ENCODE measurements at regions not wholly inside any gene's neighbourhood (a gene's known extent, or its start where the extent isn't known, plus 50 kb on each side); places are given as distances from the start of the nearest gene placed in this dataset.
"Not testable (repeated sequence)": the region's sequence is repeated elsewhere in the genome, so short reads cannot be mapped to it uniquely, and the experiment has no call there.

DNA sequence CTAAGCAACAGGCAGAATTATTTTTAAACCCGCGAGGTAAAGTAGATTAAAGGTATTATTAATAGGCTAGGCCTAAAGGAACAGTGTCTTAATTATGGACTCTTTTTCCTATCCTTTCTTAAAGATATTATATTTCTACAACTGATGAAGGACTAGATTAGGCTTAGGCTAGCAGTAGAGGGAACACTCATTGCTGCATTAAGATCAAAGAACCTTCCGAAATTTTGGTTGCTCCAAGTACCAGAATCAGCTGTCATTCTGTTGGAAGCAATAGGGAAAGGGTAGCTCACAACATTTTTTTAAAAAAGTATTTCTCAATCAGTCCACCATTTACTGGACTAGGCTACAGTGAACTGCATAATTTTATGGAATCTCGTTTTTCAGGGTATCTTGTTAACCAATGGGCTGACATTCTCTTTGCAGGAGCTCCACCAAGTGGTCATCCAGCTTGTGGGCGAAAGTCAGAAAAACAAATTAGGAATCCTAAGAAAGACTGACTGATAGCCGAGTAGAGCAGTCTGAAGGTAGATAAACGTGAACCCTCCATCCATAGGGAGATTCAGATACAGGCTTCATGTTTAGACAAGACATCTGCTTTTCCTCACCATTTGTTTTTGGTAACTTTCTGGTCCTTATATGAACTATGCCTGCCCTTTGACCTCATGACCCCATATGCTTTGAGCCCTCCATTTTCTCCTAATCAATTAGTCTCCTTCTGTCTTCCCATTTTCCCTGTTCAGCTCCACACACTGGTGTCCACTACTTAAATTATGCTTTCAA lies 103.6 kb upstream of the CHD1 start:
- ATAC-seq (peak; percentile 8), DNase-seq (ENCODE audit: low spot score in 2 of 2) (no peak)
- H3K27ac Mint-ChIP-seq, result peak overlapping the region; percentile 89
- H3K4me3 Mint-ChIP-seq, result peak overlapping the region; percentile 66
- no peaks in the 10 kb centered on the region for H3K36me3 Mint-ChIP-seq
- peaks cover 47% of the 10 kb centered on the region for H3K4me1 Mint-ChIP-seq
- H3K9me3 Mint-ChIP-seq, result no peaks in the 10 kb centered on the region

- H3K4me1 Mint-ChIP-seq, result peaks cover 50% of the 10 kb centered on the region
- ATAC-seq (no peak), DNase-seq (ENCODE audit: low spot score in 2 of 2) (no peak)
- H3K9me3 Mint-ChIP-seq, result no peaks in the 10 kb centered on the region
- no peak overlapping the region for H3K4me3 Mint-ChIP-seq
- no peak overlapping the region for H3K27ac Mint-ChIP-seq
- no peaks in the 10 kb centered on the region for H3K36me3 Mint-ChIP-seq
Observed at GRCh38 chr5:99030906-99031440, 102.2 kb upstream of the CHD1 start.

- DNase-seq (ENCODE audit: low spot score in 2 of 2) (no peak), ATAC-seq (no peak)
- Mint-ChIP-seq H3K9me3 (no peaks in the 10 kb centered on the region), H3K27ac (no peak overlapping the region), H3K4me3 (no peak overlapping the region), H3K4me1 (peaks cover 46% of the 10 kb centered on the region), H3K36me3 (no peaks in the 10 kb centered on the region)
Observed at GRCh38 chr5:99029172-99029571, 100.4 kb upstream of the CHD1 start.

DNA sequence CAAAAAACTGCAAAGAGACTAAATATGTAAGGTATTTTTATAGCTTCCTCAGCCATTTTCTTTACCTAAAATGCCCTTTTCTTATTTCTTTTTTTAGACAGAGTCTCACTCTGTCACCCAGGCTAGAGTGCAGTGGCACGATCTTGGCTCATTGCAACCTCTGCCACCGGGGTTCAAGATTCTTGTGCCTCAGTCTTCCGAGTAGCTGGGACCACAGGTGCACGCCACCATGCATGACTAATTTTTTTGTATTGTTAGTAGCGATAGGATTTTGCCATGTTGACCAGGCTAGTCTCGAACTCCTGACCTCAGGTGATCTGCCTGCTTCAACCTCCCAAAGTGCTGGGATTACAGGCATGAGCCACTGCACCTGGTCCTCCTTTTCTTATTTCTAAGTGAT lies 99.4 kb upstream of the CHD1 start:
- peak overlapping the region; percentile 4 for H3K4me3 Mint-ChIP-seq
- not testable (repeated sequence) for ATAC-seq; H3K36me3 Mint-ChIP-seq; H3K27ac Mint-ChIP-seq; H3K9me3 Mint-ChIP-seq; DNase-seq (ENCODE audit: low spot score in 2 of 2)
- H3K4me1 Mint-ChIP-seq, result peaks cover 37% of the 10 kb centered on the region

- ATAC-seq (no peak), DNase-seq (ENCODE audit: low spot score in 2 of 2) (no peak)
- no peak overlapping the region for H3K4me3 Mint-ChIP-seq
- H3K4me1 Mint-ChIP-seq, result peaks cover 23% of the 10 kb centered on the region
- no peak overlapping the region for H3K27ac Mint-ChIP-seq
- H3K36me3 Mint-ChIP-seq, result no peaks in the 10 kb centered on the region
- no peaks in the 10 kb centered on the region for H3K9me3 Mint-ChIP-seq
Observed at GRCh38 chr5:99025298-99026045, 96.7 kb upstream of the CHD1 start.

- Mint-ChIP-seq H3K4me1 (peaks cover 23% of the 10 kb centered on the region), H3K27ac (no peak overlapping the region), H3K9me3 (no peaks in the 10 kb centered on the region), H3K36me3 (no peaks in the 10 kb centered on the region), H3K4me3 (no peak overlapping the region)
- DNase-seq (ENCODE audit: low spot score in 2 of 2) (no peak), ATAC-seq (no peak)
Observed at GRCh38 chr5:99023330-99023729, 94.5 kb upstream of the CHD1 start.

DNA sequence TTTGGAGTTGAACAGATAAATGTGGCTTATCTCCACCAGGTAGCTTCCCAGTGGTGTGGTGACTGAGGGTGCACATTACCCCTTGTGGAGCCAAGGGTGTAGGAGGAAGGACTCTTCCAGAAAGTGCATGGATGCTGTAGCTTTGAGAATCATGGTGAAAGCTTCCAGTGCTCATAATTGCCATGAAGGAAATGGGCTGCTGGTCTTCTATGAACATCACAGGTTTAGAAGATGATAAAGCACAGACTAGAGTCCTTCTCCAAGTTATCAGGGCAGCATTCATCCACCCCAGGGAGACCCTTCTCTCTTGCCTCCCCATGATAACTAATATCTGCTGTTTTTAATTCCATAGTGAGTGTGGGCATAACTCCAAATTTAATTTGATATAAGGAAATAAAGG lies 93.4 kb upstream of the CHD1 start:
- no peaks in the 10 kb centered on the region for H3K36me3 Mint-ChIP-seq
- DNase-seq (ENCODE audit: low spot score in 2 of 2) (no peak), ATAC-seq (no peak)
- peaks cover 19% of the 10 kb centered on the region for H3K4me1 Mint-ChIP-seq
- H3K4me3 Mint-ChIP-seq, result no peak overlapping the region
- H3K9me3 Mint-ChIP-seq, result no peaks in the 10 kb centered on the region
- H3K27ac Mint-ChIP-seq, result no peak overlapping the region

DNA sequence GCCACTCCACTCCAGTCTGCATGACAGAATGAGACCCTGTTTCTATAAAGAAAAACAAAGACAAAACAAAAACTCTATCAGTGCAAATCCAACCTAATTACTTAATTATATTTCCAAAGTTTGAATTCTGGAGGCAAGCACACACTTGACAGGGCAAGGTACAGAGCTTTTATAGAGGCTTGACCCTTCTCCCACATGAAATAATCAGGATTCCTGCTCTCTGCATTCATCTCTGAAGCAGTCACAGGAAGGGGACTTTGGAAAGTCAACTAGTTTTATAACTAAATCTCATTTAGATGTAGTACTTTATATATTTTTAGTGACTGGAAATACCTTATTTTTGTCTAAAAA lies 91.9 kb upstream of the CHD1 start:
- Mint-ChIP-seq H3K9me3 (no peaks in the 10 kb centered on the region), H3K4me1 (peaks cover 17% of the 10 kb centered on the region), H3K36me3 (no peaks in the 10 kb centered on the region), H3K27ac (no peak overlapping the region), H3K4me3 (no peak overlapping the region)
- ATAC-seq (no peak), DNase-seq (ENCODE audit: low spot score in 2 of 2) (no peak)

GRCh38 chr5:99019812-99020697 lies 91.2 kb upstream of the CHD1 start:
- ATAC-seq (no peak), DNase-seq (ENCODE audit: low spot score in 2 of 2) (no peak)
- peaks cover 21% of the 10 kb centered on the region for H3K4me1 Mint-ChIP-seq
- no peaks in the 10 kb centered on the region for H3K9me3 Mint-ChIP-seq
- H3K4me3 Mint-ChIP-seq, result no peak overlapping the region
- H3K27ac Mint-ChIP-seq, result no peak overlapping the region
- no peaks in the 10 kb centered on the region for H3K36me3 Mint-ChIP-seq

DNA sequence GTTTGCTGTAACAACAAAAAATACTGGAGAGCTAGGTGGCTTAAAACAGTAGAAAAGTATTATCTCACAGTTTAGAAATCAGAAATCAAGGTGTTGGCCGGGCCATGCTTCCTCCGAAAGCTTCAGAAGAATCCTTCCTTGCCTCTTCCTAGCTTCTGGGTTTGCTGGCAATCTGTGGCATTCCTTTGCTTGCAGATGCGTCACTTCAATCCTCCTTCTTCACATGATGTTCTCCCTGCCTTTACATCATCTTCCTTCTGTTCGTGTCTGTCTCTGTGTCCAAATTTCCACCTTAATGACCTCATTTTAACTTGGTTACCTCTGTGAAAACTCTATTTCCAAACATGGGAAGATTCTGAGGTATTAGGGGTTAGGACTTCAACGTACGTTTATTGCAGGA lies 90.4 kb upstream of the CHD1 start:
- DNase-seq (ENCODE audit: low spot score in 2 of 2) (no peak), ATAC-seq (no peak)
- Mint-ChIP-seq H3K4me3 (no peak overlapping the region), H3K36me3 (no peaks in the 10 kb centered on the region), H3K4me1 (peaks cover 21% of the 10 kb centered on the region), H3K9me3 (no peaks in the 10 kb centered on the region), H3K27ac (peak overlapping the region; percentile 70)

- DNase-seq (ENCODE audit: low spot score in 2 of 2), result no peak
- H3K4me1 Mint-ChIP-seq, result peaks cover 5% of the 10 kb centered on the region
- ATAC-seq, result no peak
- no peaks in the 10 kb centered on the region for H3K9me3 Mint-ChIP-seq
- no peaks in the 10 kb centered on the region for H3K36me3 Mint-ChIP-seq
- H3K4me3 Mint-ChIP-seq, result no peak overlapping the region
- H3K27ac Mint-ChIP-seq, result no peak overlapping the region
Observed at GRCh38 chr5:99010294-99010693, 81.5 kb upstream of the CHD1 start.

- H3K9me3 Mint-ChIP-seq; H3K36me3 Mint-ChIP-seq; DNase-seq (ENCODE audit: low spot score in 2 of 2); H3K4me3 Mint-ChIP-seq; H3K27ac Mint-ChIP-seq; H3K4me1 Mint-ChIP-seq; ATAC-seq: not testable (repeated sequence)
Observed at GRCh38 chr5:99008009-99008408, 79.2 kb upstream of the CHD1 start.

DNA sequence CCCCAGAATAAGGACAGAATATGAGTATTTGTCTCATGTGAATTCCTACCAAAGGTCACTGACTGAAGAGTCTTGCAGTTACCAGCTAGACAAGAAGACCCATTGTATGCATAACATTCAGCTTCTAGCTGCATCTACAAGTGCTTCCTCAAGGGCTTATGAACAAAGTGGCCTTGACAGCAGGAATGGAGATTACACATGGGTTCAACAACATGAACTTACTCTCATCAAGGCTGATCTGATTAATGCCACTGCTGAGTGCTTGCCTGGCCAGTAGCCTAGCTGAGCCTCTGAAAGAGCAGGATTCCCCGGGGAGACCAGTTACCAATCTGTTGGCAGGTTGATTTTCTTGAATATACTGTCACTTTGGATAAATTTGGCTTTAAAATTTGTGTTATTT lies 76.7 kb upstream of the CHD1 start:
- no peaks in the 10 kb centered on the region for H3K36me3 Mint-ChIP-seq
- no peaks in the 10 kb centered on the region for H3K9me3 Mint-ChIP-seq
- DNase-seq (ENCODE audit: low spot score in 2 of 2) (no peak), ATAC-seq (no peak)
- H3K4me3 Mint-ChIP-seq, result no peak overlapping the region
- H3K27ac Mint-ChIP-seq, result no peak overlapping the region
- H3K4me1 Mint-ChIP-seq, result peaks cover 10% of the 10 kb centered on the region

DNA sequence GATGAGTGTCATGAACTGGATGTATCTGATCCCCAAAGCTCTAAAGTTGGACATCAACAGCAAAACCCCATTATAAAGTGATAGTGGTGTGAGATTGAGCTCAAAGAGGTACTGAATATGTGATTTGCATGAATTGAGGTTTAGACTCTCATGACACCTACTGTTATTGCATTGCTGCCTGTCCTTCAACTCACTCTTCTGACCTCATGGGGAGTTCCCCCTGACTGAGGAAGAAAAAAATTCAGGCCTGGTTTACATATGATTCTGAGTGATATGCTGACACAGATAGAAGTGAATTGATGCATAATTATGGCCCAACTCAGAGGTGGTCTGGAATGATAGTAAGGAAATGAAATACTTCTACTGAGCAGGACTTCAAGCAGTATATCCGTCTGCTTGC lies 76.2 kb upstream of the CHD1 start:
- H3K27ac Mint-ChIP-seq, result no peak overlapping the region

GRCh38 chr5:99000876-99001275 lies 72.1 kb upstream of the CHD1 start:
- H3K4me1 Mint-ChIP-seq, result peaks cover 10% of the 10 kb centered on the region
- no peak for ATAC-seq

More for the DNA sequence above, 76.2 kb upstream of the CHD1 start:
- H3K4me1 Mint-ChIP-seq, result peaks cover 10% of the 10 kb centered on the region
- DNase-seq (ENCODE audit: low spot score in 2 of 2) (no peak), ATAC-seq (peak; percentile 100)
- no peaks in the 10 kb centered on the region for H3K9me3 Mint-ChIP-seq
- no peak overlapping the region for H3K4me3 Mint-ChIP-seq
- H3K36me3 Mint-ChIP-seq, result no peaks in the 10 kb centered on the region

More at GRCh38 chr5:99000876-99001275, 72.1 kb upstream of the CHD1 start:
- no peak for DNase-seq (ENCODE audit: low spot score in 2 of 2)
- Mint-ChIP-seq H3K36me3 (no peaks in the 10 kb centered on the region), H3K27ac (no peak overlapping the region), H3K4me3 (no peak overlapping the region), H3K9me3 (no peaks in the 10 kb centered on the region)
